ENCODE measurements at regions not wholly inside any gene's neighbourhood (a gene's known extent, or its start where the extent isn't known, plus 50 kb on each side); places are given as distances from the start of the nearest gene placed in this dataset.
"Not testable (repeated sequence)": the region's sequence is repeated elsewhere in the genome, so short reads cannot be mapped to it uniquely, and the experiment has no call there.

GRCh38 chr9:85792057-85792456 is 50.3 kb upstream of the AGTPBP1 start:
- H3K27me3 ChIP-seq; intact Hi-C loops (cut with DNase I; ENCODE audit: low total_unique reads); H3K4me1 ChIP-seq; DNase-seq; H3K27ac ChIP-seq; H3K4me3 ChIP-seq; H3K9me3 ChIP-seq; H3K36me3 ChIP-seq: not testable (repeated sequence)

- intact Hi-C loops (cut with DNase I; ENCODE audit: low total_unique reads); DNase-seq; H3K4me3 ChIP-seq; H3K27me3 ChIP-seq; H3K9me3 ChIP-seq; H3K36me3 ChIP-seq: not testable (repeated sequence)
- peaks cover 0 to 22% (median 13%) of the 10 kb centered on the region in 4 donors for H3K4me1 ChIP-seq
- H3K27ac ChIP-seq, result peak overlapping the region in 1 of 2 donors; percentile 93
Observed at GRCh38 chr9:85802978-85803695, 61.4 kb upstream of the AGTPBP1 start.

GRCh38 chr9:85804847-85805133 is 63.0 kb upstream of the AGTPBP1 start:
- H3K36me3 ChIP-seq, result peaks cover 6 to 17% (median 16%) of the 10 kb centered on the region in 3 donors
- peaks cover 0 to 23% (median 13%) of the 10 kb centered on the region in 4 donors for H3K4me1 ChIP-seq
- intact Hi-C loops (cut with DNase I; ENCODE audit: low total_unique reads); H3K9me3 ChIP-seq; DNase-seq; H3K27me3 ChIP-seq: not testable (repeated sequence)
- H3K4me3 ChIP-seq, result peak overlapping the region; percentile 85 to 97
- peak overlapping the region; percentile 91 to 93 for H3K27ac ChIP-seq

GRCh38 chr9:85805134-85806005 is 63.6 kb upstream of the AGTPBP1 start:
- H3K4me1 ChIP-seq, result peaks cover 0 to 23% (median 13%) of the 10 kb centered on the region in 4 donors
- H3K4me3 ChIP-seq, result peak overlapping the region; percentile 85 to 97
- H3K9me3 ChIP-seq; intact Hi-C loops (cut with DNase I; ENCODE audit: low total_unique reads); H3K27me3 ChIP-seq: not testable (repeated sequence)
- H3K36me3 ChIP-seq, result peaks cover 6 to 17% (median 16%) of the 10 kb centered on the region in 3 donors
- peak; percentile 74 to 88 for DNase-seq
- H3K27ac ChIP-seq, result peak overlapping the region; percentile 91 to 93

- peaks cover 0 to 23% (median 13%) of the 10 kb centered on the region in 4 donors for H3K4me1 ChIP-seq
- DNase-seq; intact Hi-C loops (cut with DNase I; ENCODE audit: low total_unique reads); H3K9me3 ChIP-seq; H3K27ac ChIP-seq; H3K4me3 ChIP-seq; H3K27me3 ChIP-seq: not testable (repeated sequence)
- peaks cover 6 to 17% (median 16%) of the 10 kb centered on the region in 3 donors for H3K36me3 ChIP-seq
Observed at GRCh38 chr9:85808329-85808728, 66.6 kb upstream of the AGTPBP1 start.

- H3K4me1 ChIP-seq; H3K9me3 ChIP-seq; H3K4me3 ChIP-seq; H3K27me3 ChIP-seq; DNase-seq; intact Hi-C loops (cut with DNase I; ENCODE audit: low total_unique reads); H3K27ac ChIP-seq: not testable (repeated sequence)
- peaks cover 0 to 10% (median 6%) of the 10 kb centered on the region in 3 donors for H3K36me3 ChIP-seq
Observed at GRCh38 chr9:85813388-85813787, 71.6 kb upstream of the AGTPBP1 start.

- H3K36me3 ChIP-seq; H3K4me1 ChIP-seq; H3K4me3 ChIP-seq; intact Hi-C loops (cut with DNase I; ENCODE audit: low total_unique reads); H3K9me3 ChIP-seq; H3K27me3 ChIP-seq; H3K27ac ChIP-seq; DNase-seq: not testable (repeated sequence)
Observed at GRCh38 chr9:85814800-85815199, 73.0 kb upstream of the AGTPBP1 start.

- DNase-seq; intact Hi-C loops (cut with DNase I; ENCODE audit: low total_unique reads); H3K27ac ChIP-seq; H3K36me3 ChIP-seq; H3K27me3 ChIP-seq; H3K4me3 ChIP-seq; H3K9me3 ChIP-seq: not testable (repeated sequence)
- H3K4me1 ChIP-seq, result peaks cover 0 to 19% (median 0%) of the 10 kb centered on the region in 4 donors
- TF ChIP-seq CTCF (IDR thresholded peaks at IDR 0.05), result peak; percentile 47 to 55
Observed at GRCh38 chr9:85818971-85819370, 77.2 kb upstream of the AGTPBP1 start.

GRCh38 chr9:85820598-85820997 is 78.8 kb upstream of the AGTPBP1 start:
- H3K4me3 ChIP-seq, H3K9me3 ChIP-seq, H3K27me3 ChIP-seq, H3K27ac ChIP-seq, DNase-seq: not testable (repeated sequence)
- intact Hi-C loops (cut with DNase I; ENCODE audit: low total_unique reads), result loop anchor here (10.0 kb wide), 1 partner anchor 354 kb away; no protein-coding TSS in a partner anchor
- Histone ChIP-seq H3K36me3 (peaks cover 5 to 11% (median 11%) of the 10 kb centered on the region in 3 donors), H3K4me1 (peaks cover 0 to 19% (median 0%) of the 10 kb centered on the region in 4 donors)

- Histone ChIP-seq H3K36me3 (peaks cover 9 to 17% (median 11%) of the 10 kb centered on the region in 3 donors), H3K4me1 (peaks cover 0 to 13% (median 0%) of the 10 kb centered on the region in 4 donors)
- H3K9me3 ChIP-seq, DNase-seq, H3K27me3 ChIP-seq, H3K4me3 ChIP-seq, H3K27ac ChIP-seq: not testable (repeated sequence)
- intact Hi-C loops (cut with DNase I; ENCODE audit: low total_unique reads), result loop anchor here (10.0 kb wide), 1 partner anchor 350 kb away; no protein-coding TSS in a partner anchor
Observed at GRCh38 chr9:85824949-85825348, 83.2 kb upstream of the AGTPBP1 start.

GRCh38 chr9:85834591-85834990 is 92.8 kb upstream of the AGTPBP1 start:
- H3K27me3 ChIP-seq; H3K9me3 ChIP-seq; DNase-seq; H3K4me3 ChIP-seq; intact Hi-C loops (cut with DNase I; ENCODE audit: low total_unique reads); H3K4me1 ChIP-seq; H3K27ac ChIP-seq: not testable (repeated sequence)
- peaks cover 13 to 33% (median 15%) of the 10 kb centered on the region in 3 donors for H3K36me3 ChIP-seq

- peaks cover 32 to 37% (median 36%) of the 10 kb centered on the region in 3 donors for H3K36me3 ChIP-seq
- H3K4me1 ChIP-seq; H3K9me3 ChIP-seq; DNase-seq; intact Hi-C loops (cut with DNase I; ENCODE audit: low total_unique reads); H3K4me3 ChIP-seq; H3K27ac ChIP-seq; H3K27me3 ChIP-seq: not testable (repeated sequence)
Observed at GRCh38 chr9:85843949-85844348, 97.0 kb upstream of the NAA35 start.

- H3K27me3 ChIP-seq, result not testable (repeated sequence)
Observed at GRCh38 chr9:85847782-85848181, 93.2 kb upstream of the NAA35 start.

More at GRCh38 chr9:85847782-85848181, 93.2 kb upstream of the NAA35 start:
- H3K9me3 ChIP-seq; H3K27ac ChIP-seq; intact Hi-C loops (cut with DNase I; ENCODE audit: low total_unique reads); DNase-seq; H3K4me3 ChIP-seq; H3K4me1 ChIP-seq: not testable (repeated sequence)
- H3K36me3 ChIP-seq, result peaks cover 11 to 31% (median 15%) of the 10 kb centered on the region in 3 donors
